Activated naive CD4-positive, alpha-beta T cell treated with anti-CD3 and anti-CD28 coated beads, Interleukin-2, amount 50 U/mL, for 72 hours (primary cell): ENCODE measurements at regions not wholly inside any gene's neighbourhood (a gene's known extent, or its start where the extent isn't known, plus 50 kb on each side); places are given as distances from the start of the nearest gene placed in this dataset.
"Not testable (repeated sequence)": the region's sequence is repeated elsewhere in the genome, so short reads cannot be mapped to it uniquely, and the experiment has no call there.

Source experiments
- ATAC-seq, 2 donors: fragments of 150-1000 bp; cut with Tn5 transposase; 2 replicates each; pipeline ENCODE4 v1.10.0; 2021; ENCODE audit warnings: mild to moderate bottlenecking in 2 of 2, moderate library complexity in 2 of 2
- DNase-seq, 2 donors: peaks; one replicate each; pipeline ENCODE4 v3.0.0; 2021 to 2022; ENCODE audit warnings: low spot score in 2 of 2
- H3K27ac Mint-ChIP-seq, 2 donors: one replicate each; pipeline ENCODE4 v1.8.0; 2022; ENCODE audit warnings: mild to moderate bottlenecking in 2 of 2, mixed read lengths in 2 of 2
- H3K36me3 Mint-ChIP-seq, 2 donors: one replicate each; pipeline ENCODE4 v1.8.0; 2022; ENCODE audit warnings: mixed read lengths in 2 of 2
- H3K9me3 Mint-ChIP-seq, 2 donors: one replicate each; pipeline ENCODE4 v1.8.0; 2022; ENCODE audit warnings: mixed read lengths in 2 of 2

GRCh38 chr2:163909411-163910080 is 173.7 kb upstream of the FIGN start:
- ATAC-seq (no peak), DNase-seq (no peak)
- H3K27ac Mint-ChIP-seq = no peak overlapping the region
- H3K36me3 Mint-ChIP-seq = no peaks in the 10 kb centered on the region
- H3K9me3 Mint-ChIP-seq = peaks cover 1 to 2% of the 10 kb centered on the region in 2 donors

DNA sequence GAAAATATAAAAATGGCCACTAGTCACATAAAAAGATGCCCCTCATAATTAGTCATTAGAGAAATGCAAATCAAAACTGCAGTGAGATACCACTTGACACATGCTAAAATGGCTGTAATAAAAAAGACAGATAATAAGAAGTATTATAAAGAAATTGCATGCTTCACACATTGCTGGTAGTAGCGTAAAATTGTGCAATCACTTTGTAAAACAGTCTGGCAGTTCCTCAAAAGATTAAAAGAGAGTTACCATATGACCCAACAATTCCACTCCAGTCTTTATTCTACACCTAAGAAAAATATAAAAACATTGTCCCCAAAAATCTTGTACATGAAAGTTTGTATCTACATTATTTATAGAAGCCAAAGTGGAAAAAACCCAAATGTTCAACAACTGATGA is 170.6 kb upstream of the FIGN start:
- ATAC-seq (no peak), DNase-seq (no peak)
- H3K9me3 Mint-ChIP-seq = peaks cover 8 to 9% of the 10 kb centered on the region in 2 donors
- H3K27ac Mint-ChIP-seq = no peak overlapping the region
- H3K36me3 Mint-ChIP-seq = no peaks in the 10 kb centered on the region

DNA sequence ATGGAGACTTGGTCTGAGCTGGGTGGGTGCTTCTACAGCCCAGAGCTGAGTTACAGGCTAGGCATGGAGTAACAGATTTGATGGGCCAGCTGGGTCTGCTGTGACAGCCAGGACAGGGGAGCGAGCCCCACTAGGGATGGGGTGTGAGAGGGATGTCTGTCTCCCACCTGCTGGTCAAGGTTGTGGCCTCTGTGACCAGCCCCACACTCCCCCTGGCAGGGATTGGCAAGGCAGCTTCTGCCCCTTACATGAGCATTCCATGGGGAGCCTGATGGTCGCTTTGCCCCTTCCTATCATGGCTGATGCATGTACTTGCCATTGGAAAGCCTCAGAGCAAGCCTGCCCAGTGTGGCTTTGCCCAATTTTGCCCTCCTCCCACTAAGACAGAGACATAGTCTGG is 162.0 kb upstream of the FIGN start:
- H3K9me3 Mint-ChIP-seq = peaks cover 33% of the 10 kb centered on the region in 2 donors
- H3K36me3 Mint-ChIP-seq = peaks cover 4 to 9% of the 10 kb centered on the region in 2 donors
- no peak for ATAC-seq
- H3K27ac Mint-ChIP-seq = no peak overlapping the region
- DNase-seq = no peak

DNA sequence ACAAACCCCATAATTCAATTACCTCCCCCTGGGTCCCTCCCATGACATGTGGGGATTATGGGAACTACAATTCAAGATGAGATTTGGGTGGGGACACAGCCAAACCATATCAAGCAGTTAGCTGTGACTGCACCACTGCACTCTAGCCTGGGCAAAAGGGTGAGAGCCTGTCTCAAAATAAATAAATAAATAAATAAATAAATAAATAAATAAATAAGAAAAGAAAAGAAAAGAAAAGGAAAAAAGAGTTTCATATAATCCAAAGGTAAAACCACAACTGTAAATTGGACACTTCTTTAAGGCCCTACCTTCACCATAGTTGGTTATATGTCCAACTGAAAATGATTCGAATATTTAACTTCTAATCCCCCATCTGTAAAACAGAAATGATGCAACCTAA is 157.6 kb upstream of the FIGN start:
- not testable (repeated sequence) for H3K27ac Mint-ChIP-seq, DNase-seq, H3K36me3 Mint-ChIP-seq, ATAC-seq
- peaks cover 29 to 38% of the 10 kb centered on the region in 2 donors for H3K9me3 Mint-ChIP-seq

DNA sequence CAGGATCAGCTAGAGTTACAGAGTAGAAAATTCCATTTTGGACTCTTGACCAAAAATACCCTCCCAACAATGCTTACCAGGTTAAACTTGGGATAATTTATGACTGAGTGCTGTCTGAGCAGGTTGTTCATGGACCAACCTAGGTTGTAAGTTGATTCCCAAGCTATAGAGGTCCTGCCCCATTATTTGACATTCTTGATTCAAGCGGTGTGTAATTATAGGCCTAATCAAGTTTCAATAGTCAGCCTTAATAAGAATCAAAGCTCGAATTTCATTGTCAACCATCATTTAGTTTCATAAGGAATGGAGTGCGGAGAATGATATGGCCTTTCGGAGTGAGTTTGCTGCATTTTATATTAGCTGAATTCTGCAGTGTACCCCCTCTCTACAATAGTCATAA is 152.8 kb upstream of the FIGN start:
- no peak for DNase-seq
- Mint-ChIP-seq H3K36me3 (peaks cover 0 to 6% of the 10 kb centered on the region in 2 donors), H3K9me3 (peaks cover 7 to 24% of the 10 kb centered on the region in 2 donors), H3K27ac (no peak overlapping the region)
- no peak for ATAC-seq

DNA sequence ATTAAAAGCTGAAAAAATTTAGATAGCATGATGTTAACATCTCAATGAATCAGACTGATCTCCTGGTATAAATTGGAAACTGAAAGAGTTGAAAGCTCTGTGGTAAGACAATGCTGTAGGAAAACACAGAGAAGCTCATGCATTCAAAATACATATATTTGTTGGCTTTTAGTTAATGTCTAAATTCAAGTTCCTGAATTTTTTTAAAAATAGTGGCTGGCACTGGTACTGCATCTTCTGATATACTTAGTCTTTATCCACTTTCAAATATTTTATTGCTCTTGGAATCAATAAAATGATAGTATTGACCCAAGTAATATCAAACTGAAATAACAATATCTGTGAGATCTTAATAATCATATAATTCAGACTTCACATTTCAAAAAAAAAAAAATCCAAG is 151.4 kb upstream of the FIGN start:
- no peaks in the 10 kb centered on the region for H3K36me3 Mint-ChIP-seq
- peaks cover 0 to 17% of the 10 kb centered on the region in 2 donors for H3K9me3 Mint-ChIP-seq
- no peak overlapping the region for H3K27ac Mint-ChIP-seq
- ATAC-seq = no peak
- DNase-seq = no peak

- ATAC-seq (no peak), DNase-seq (no peak)
- no peak overlapping the region for H3K27ac Mint-ChIP-seq
- peaks cover 7 to 11% of the 10 kb centered on the region in 2 donors for H3K9me3 Mint-ChIP-seq
- H3K36me3 Mint-ChIP-seq = no peaks in the 10 kb centered on the region
These were observed 148.6 kb upstream of the FIGN start for GRCh38 chr2:163884416-163884815.

DNA sequence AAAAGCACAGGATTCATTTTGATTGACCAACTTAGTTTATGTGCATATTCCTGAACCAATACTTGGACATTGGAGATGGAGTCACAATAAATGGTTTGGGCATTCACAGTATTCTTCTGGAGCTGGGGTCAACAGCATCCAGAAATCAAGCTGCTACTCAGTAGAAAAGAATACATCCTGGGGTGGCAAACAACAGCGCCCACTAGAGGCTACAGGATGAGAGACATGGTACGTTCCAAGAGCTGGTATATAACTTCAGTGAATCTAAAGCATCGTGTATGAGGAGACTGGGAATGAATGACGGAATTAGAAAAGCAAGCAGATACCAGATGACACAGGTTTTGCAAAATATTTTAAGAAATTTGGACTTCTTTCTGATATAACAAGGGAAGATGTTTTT is 142.9 kb upstream of the FIGN start:
- no peak for DNase-seq

DNA sequence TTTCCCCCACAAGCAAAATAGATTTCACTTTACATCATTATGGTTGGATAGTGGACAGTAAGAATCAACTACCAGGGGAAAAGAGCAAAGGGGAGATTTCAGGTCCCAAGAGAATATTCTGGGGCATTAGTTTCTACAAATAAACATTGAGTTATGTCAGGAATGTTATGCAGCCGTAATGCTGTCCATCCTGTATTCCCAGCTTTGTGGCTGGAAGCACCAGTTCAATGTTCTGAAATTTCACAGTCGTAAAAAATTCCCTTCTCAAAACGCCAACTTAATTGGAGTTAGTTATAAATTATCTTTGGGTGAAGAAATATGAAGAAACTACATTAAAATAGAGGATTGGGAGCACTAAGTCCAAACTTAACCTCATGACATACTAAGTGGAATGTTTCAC is 141.5 kb upstream of the FIGN start:
- peaks cover 21 to 23% of the 10 kb centered on the region in 2 donors for H3K9me3 Mint-ChIP-seq
- H3K36me3 Mint-ChIP-seq = no peaks in the 10 kb centered on the region
- no peak for ATAC-seq

More for the DNA sequence above, 142.9 kb upstream of the FIGN start:
- H3K36me3 Mint-ChIP-seq = no peaks in the 10 kb centered on the region
- peaks cover 18% of the 10 kb centered on the region in 2 donors for H3K9me3 Mint-ChIP-seq
- no peak for ATAC-seq
- H3K27ac Mint-ChIP-seq = no peak overlapping the region

GRCh38 chr2:163863073-163863472 is 127.3 kb upstream of the FIGN start:
- DNase-seq (no peak), ATAC-seq (no peak)
- Mint-ChIP-seq H3K9me3 (peaks cover 5 to 13% of the 10 kb centered on the region in 2 donors), H3K27ac (no peak overlapping the region), H3K36me3 (no peaks in the 10 kb centered on the region)

More for the DNA sequence above, 141.5 kb upstream of the FIGN start:
- H3K27ac Mint-ChIP-seq = no peak overlapping the region
- DNase-seq = no peak

DNA sequence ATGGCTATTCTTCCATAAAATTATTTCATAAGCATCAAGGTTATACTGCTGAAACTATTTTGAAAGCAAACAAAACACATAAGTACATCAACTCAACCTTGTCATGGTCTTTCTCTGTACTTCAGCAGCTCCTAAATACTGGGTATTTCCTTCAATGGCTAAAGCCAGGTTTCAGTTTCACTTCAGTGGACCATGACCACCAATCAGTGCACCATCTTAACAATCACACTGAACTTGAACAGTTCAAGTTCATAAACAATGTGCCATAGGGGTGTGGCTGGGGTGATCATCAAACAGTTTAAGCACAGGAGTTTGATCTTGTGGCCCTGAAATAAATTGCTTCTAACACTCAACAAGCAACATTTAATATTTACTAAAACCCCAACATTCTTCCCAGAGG is 124.1 kb upstream of the FIGN start:
- no peak for ATAC-seq
- DNase-seq = no peak
- no peaks in the 10 kb centered on the region for H3K36me3 Mint-ChIP-seq
- no peaks in the 10 kb centered on the region for H3K9me3 Mint-ChIP-seq
- H3K27ac Mint-ChIP-seq = no peak overlapping the region

DNA sequence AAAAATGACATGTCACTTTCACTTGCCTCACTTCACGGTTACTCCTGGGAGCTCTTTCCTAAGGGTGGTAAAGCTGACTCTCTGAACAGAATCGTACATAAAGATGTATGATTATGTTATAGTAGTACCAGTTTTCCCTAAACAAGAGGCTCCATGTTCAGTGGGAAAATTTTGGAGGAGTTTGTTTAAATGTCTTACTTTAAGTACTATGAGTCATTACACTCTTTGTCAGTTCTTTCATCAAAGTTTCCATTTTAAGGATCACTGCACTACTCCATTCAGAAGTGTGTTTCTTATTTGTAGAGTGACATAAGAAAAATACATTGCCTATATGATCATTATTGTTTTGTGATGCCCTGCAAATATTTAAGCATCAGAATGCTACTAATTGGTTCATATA is 121.1 kb upstream of the FIGN start:
- Mint-ChIP-seq H3K9me3 (no peaks in the 10 kb centered on the region), H3K27ac (no peak overlapping the region), H3K36me3 (no peaks in the 10 kb centered on the region)
- no peak for ATAC-seq
- DNase-seq = no peak

DNA sequence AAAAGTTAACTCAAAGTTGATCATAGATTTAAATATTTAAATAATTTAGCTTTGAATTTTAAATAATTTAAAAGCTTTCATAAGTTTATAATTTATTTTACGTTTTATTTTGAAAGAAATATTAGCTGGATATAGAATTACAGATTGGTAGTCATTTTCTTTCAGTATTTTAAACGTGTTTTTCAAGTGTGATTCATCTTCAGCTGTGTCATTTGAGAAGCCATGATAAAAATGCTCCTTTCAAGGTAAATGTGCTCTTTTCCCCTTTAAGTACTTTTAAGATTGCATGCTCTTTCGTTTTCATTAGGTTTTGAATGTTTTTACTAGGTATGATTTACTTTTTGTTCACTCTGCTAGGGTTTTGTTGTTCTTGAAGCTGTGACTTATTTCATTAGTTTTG is 116.8 kb upstream of the FIGN start:
- Mint-ChIP-seq H3K27ac (no peak overlapping the region), H3K36me3 (no peaks in the 10 kb centered on the region), H3K9me3 (peaks cover 7 to 9% of the 10 kb centered on the region in 2 donors)
- ATAC-seq (no peak), DNase-seq (no peak)

DNA sequence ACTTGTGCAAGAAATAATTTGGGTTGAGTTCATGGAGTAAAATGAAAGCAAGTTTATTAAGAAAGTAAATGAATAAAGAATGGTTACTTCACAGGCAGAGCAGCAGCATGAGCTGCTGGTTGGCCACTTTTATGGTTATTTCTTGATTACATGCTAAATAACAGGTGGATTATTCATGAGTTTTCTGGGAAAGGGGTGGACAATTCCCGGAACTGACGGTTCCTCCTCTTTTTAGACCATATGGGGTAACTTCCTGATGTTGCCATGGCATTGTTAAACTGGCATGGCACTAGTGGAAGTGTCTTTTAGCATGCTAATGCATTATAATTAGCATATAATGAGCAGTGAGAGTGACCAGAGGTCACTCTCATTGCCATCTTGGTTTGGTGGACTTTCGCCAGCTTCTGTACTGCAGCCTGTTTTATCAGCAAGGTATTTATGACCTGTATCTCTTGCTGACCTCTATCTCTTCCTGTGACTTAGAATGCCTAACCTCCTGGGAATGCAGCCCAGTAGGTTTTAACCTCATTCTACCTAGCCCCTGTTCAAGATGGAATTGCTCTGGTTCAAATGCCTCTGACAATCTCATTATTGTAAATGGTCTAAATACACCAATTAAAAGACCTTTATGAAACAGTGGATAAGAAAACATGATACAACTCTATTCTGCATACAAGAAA is 114.1 kb upstream of the FIGN start:
- Mint-ChIP-seq H3K27ac (no peak overlapping the region), H3K36me3 (no peaks in the 10 kb centered on the region), H3K9me3 (peaks cover 9 to 10% of the 10 kb centered on the region in 2 donors)
- ATAC-seq (no peak), DNase-seq (no peak)

DNA sequence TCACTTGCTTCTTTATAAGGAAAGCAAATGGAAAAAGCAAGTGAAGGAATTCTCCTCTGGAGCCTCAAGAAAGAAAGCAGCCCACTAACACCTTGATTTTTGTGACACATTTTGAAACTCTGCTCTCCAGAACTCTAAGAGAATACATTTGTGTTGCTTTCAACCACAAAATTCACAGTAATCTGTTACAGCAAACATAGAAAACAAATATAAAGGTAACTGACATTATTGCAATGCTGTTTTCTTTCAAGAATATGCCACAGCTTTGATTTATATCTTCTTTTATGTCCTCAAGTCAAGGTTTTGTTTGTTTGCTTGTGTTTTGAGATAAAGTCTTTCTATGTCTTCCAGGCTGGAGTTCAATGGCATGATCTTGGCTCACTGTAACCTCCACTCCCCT is 103.1 kb upstream of the FIGN start:
- no peaks in the 10 kb centered on the region for H3K36me3 Mint-ChIP-seq
- DNase-seq = no peak
- H3K27ac Mint-ChIP-seq = no peak overlapping the region
- peaks cover 10 to 12% of the 10 kb centered on the region in 2 donors for H3K9me3 Mint-ChIP-seq
- ATAC-seq = no peak

DNA sequence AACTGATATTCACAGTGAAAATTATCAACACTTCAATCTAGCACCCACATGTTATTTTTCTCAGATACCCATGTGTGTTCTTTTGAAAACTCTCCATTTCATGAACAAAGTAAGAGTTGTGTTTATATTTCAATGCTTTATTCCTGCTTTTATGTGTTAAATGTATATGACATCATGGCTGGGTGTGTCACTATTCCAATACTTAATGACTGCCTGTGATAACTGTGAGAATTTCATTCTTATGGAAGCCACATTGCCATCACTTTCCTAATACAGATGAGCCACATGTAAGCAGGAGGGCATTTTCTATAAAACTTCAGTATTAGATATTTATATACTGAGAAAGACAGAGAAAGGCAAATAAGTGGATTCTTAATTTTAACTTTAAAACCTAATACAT is 100.4 kb upstream of the FIGN start:
- ATAC-seq = no peak
- DNase-seq = no peak
- peaks cover 3 to 11% of the 10 kb centered on the region in 2 donors for H3K9me3 Mint-ChIP-seq
- no peaks in the 10 kb centered on the region for H3K36me3 Mint-ChIP-seq
- H3K27ac Mint-ChIP-seq = no peak overlapping the region

DNA sequence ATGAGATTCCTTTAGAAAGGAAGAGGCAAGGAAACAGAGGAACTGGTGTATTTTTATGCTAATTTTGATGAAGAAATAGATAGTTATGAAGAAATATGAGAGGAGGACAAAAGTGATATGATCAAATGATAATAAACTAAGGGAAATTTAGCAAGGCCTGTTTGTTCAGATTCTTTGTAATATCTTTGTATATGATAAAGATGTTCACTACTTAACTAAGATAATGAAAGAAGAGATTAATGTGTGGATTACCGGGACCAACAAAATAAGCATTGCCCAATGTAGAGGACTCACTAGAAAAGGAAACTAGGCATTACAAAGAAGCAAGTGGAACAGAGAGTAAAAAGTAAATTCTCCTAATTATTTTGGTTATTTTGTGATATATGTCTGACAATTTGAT is 99.0 kb upstream of the FIGN start:
- Mint-ChIP-seq H3K9me3 (peaks cover 2 to 8% of the 10 kb centered on the region in 2 donors), H3K36me3 (no peaks in the 10 kb centered on the region), H3K27ac (no peak overlapping the region)
- DNase-seq (no peak), ATAC-seq (no peak)

GRCh38 chr2:163834221-163834620 is 98.4 kb upstream of the FIGN start:
- Mint-ChIP-seq H3K27ac (no peak overlapping the region), H3K36me3 (no peaks in the 10 kb centered on the region), H3K9me3 (peaks cover 8 to 14% of the 10 kb centered on the region in 2 donors)
- ATAC-seq (no peak), DNase-seq (no peak)
